ENCODE measurements at regions not wholly inside any gene's neighbourhood (a gene's known extent, or its start where the extent isn't known, plus 50 kb on each side); places are given as distances from the start of the nearest gene placed in this dataset.

DNA sequence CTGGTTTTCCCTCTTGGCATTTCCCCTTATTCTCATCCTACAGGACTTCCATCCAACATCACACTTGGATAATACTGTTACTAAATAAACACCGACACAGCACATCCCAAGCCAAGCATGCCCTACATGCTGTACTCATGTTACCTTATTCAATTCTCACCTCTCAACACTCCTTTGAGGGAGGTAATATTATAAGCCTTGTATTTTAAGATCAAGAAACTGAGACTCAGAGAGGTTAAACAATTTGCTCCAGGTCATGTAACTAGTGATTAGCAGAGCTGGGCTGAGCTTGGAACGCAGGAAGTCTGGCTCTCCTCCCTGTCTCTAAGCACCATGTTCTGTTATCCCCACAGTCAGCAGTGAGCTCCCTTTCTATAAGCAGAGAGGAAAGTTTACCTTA is 333.6 kb upstream of the IGFBP7 start:
- Histone ChIP-seq H3K36me3 (no peaks in the 10 kb centered on the region), H3K9me3 (no peaks in the 10 kb centered on the region), H3K27ac (no peak overlapping the region), H3K4me1 (peaks cover 4 to 11% (median 8%) of the 10 kb centered on the region in 3 donors), H3K4me3 (no peak overlapping the region), H3K27me3 (no peaks in the 10 kb centered on the region)
- FAIRE-seq (no peak), ATAC-seq (peak in 2 of 4 donors; percentile 3 to 10), DNase-seq (no peak)
- 26 to 27% methylated on average over 2 of the region's 2 CpGs for WGBS, 2 donors
- TF ChIP-seq, protein P1, sequence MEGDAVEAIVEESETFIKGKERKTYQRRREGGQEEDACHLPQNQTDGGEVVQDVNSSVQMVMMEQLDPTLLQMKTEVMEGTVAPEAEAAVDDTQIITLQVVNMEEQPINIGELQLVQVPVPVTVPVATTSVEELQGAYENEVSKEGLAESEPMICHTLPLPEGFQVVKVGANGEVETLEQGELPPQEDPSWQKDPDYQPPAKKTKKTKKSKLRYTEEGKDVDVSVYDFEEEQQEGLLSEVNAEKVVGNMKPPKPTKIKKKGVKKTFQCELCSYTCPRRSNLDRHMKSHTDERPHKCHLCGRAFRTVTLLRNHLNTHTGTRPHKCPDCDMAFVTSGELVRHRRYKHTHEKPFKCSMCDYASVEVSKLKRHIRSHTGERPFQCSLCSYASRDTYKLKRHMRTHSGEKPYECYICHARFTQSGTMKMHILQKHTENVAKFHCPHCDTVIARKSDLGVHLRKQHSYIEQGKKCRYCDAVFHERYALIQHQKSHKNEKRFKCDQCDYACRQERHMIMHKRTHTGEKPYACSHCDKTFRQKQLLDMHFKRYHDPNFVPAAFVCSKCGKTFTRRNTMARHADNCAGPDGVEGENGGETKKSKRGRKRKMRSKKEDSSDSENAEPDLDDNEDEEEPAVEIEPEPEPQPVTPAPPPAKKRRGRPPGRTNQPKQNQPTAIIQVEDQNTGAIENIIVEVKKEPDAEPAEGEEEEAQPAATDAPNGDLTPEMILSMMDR (IDR thresholded peaks at IDR 0.05): no peak
- intact Hi-C loops (cut with DNase I): no loop called here

DNA sequence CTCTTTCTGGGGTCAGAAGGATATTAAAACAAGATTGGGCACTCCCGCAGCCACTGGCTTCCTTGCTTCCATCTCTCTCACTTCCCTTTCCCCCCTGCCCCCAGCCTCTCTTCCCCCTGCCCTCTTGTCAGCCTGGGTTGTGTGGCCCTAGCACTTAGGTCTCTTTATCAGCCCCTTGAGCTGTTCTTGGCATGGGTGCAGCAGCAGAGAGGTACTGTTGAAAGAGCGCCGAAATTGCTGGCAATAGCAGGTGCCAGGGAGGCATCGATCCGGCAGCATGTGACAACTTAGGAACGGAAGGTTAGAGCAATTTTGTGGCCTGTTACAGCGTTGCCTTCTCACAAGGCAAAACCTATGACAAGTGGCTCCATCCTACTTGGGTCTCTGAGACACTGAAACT is 333.1 kb upstream of the IGFBP7 start:
- intact Hi-C loops (cut with DNase I): no loop called here
- FAIRE-seq (no peak), DNase-seq (peak; percentile 60 to 88 (median 79)), ATAC-seq (peak; percentile 85 to 93 (median 88))
- WGBS, 2 donors: 27 to 42% methylated on average over 7 of the region's 7 CpGs
- Histone ChIP-seq H3K4me3 (no peak overlapping the region), H3K36me3 (no peaks in the 10 kb centered on the region), H3K4me1 (peaks cover 4 to 11% (median 8%) of the 10 kb centered on the region in 3 donors), H3K9me3 (no peaks in the 10 kb centered on the region), H3K27me3 (no peaks in the 10 kb centered on the region), H3K27ac (no peak overlapping the region)
- TF ChIP-seq, protein P1 (IDR thresholded peaks at IDR 0.05): no peak

DNA sequence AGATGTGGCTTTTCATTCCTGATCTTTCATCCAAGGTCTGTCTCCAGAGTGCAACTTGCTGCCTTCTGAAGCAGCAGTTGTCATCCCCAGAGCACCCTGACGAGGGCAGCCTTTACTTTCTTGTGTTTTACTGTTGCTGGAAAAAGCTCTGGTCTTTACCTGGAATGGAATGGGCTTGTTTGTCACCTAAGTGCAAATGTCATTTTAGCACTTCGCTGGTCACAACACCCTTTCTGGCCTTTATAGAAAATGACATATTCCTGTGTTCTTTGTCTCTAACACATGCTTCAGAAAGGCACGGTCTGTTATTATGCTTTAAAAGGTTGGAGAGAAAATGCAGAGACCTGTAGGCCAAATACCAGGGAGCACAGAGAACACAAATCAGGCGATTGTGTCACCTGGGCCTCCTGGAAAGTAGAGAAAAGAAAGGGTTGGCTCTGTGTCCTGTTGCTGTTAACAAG is 332.7 kb upstream of the IGFBP7 start:
- Histone ChIP-seq H3K4me1 (peaks cover 4 to 11% (median 8%) of the 10 kb centered on the region in 3 donors), H3K4me3 (no peak overlapping the region), H3K36me3 (no peaks in the 10 kb centered on the region), H3K27ac (no peak overlapping the region), H3K9me3 (no peaks in the 10 kb centered on the region), H3K27me3 (no peaks in the 10 kb centered on the region)
- TF ChIP-seq, protein P1 (IDR thresholded peaks at IDR 0.05): peak; percentile 38 to 66 (median 58)
- ATAC-seq (peak; percentile 77 to 90 (median 88)), FAIRE-seq (no peak), DNase-seq (peak in 3 of 6 donors; percentile 26 to 62 (median 48))
- WGBS, 2 donors: 7 to 12% methylated on average over 4 of the region's 4 CpGs
- intact Hi-C loops (cut with DNase I): no loop called here

DNA sequence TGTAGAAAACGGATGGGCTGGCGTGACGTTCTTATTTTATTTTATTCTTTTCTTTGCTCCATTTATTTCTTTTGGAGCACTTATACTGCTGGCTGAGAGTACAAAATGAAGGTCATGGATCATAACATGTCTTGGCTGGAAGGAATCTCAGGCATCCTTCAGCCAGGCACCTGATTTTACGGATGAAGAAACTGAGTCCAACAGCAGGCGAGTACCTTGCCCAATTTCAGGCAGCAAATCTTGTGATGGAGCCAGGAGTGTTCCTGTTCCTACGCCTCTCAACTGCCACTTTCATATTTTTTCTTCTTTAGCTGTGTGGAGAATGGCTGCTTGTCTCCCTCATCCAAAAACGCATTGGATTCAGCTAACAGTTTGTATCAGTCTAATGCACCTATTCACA is 332.1 kb upstream of the IGFBP7 start:
- TF ChIP-seq, protein P1 (IDR thresholded peaks at IDR 0.05): no peak
- Histone ChIP-seq H3K27me3 (no peaks in the 10 kb centered on the region), H3K4me3 (no peak overlapping the region), H3K36me3 (no peaks in the 10 kb centered on the region), H3K4me1 (peaks cover 4 to 11% (median 8%) of the 10 kb centered on the region in 3 donors), H3K27ac (no peak overlapping the region), H3K9me3 (no peaks in the 10 kb centered on the region)
- ATAC-seq: no peak
- DNase-seq: no peak
- 17 to 38% methylated on average over 7 of the region's 7 CpGs for WGBS, 2 donors
- intact Hi-C loops (cut with DNase I): no loop called here
- no peak for FAIRE-seq

DNA sequence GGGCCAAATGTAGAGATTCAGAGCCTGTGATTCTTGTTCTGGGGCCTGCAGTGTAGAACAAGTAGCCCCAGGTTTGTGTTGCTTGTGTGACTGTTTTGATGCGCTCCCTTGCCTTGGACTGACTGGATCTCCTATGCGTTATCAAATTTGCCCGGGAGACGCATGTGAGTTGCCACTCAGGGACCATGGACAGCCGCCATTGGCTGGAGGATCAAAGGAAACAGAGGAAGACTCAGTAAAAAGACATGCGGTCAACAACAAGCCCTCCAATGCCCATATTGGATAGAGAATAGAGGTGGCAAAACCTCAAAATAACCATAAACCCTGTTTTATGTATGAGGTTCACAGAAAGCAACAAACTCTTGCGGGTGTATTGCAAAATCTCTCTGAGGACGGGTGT is 327.5 kb upstream of the IGFBP7 start:
- Histone ChIP-seq H3K4me3 (no peak overlapping the region), H3K9me3 (no peaks in the 10 kb centered on the region), H3K27me3 (no peaks in the 10 kb centered on the region), H3K27ac (no peak overlapping the region), H3K4me1 (peaks cover 0 to 5% (median 0%) of the 10 kb centered on the region in 3 donors), H3K36me3 (no peaks in the 10 kb centered on the region)
- TF ChIP-seq, protein P1 (IDR thresholded peaks at IDR 0.05): no peak
- ATAC-seq: no peak
- intact Hi-C loops (cut with DNase I): no loop called here
- no peak for DNase-seq
- 46 to 69% methylated on average over 8 of the region's 8 CpGs for whole genome bisulfite sequencing, 2 donors
- FAIRE-seq: no peak

Measured in pancreas (tissue), 10 donors.